ENCODE measurements at regions not wholly inside any gene's neighbourhood (a gene's known extent, or its start where the extent isn't known, plus 50 kb on each side); places are given as distances from the start of the nearest gene placed in this dataset.

GRCh38 chr6:54050750-54051149 lies 60.5 kb upstream of the MLIP start:
- Histone ChIP-seq H3K27me3 (no peaks in the 10 kb centered on the region), H3K9me3 (no peaks in the 10 kb centered on the region), H3K4me1 (peaks cover 0 to 23% (median 8%) of the 10 kb centered on the region in 4 donors), H3K36me3 (no peaks in the 10 kb centered on the region), H3K4me3 (no peak overlapping the region), H3K27ac (no peak overlapping the region)
- intact Hi-C loops (cut with DNase I; ENCODE audit: low total_unique reads) (no loop called here), in situ Hi-C loops (cut with MboI; ENCODE audit: low pct_ligation_motif_present in 1 of 4, low pct_unique_long_range_greater_than_20kb in 1 of 4, low sequenced_read_pairs in 3 of 4) (no loop called here)
- WGBS, 2 donors (ENCODE audit: low coverage in 1 of 2), result 47% methylated on average over 2 of the region's 2 CpGs
- no peak for DNase-seq
- TF ChIP-seq CTCF (IDR thresholded peaks at IDR 0.05) (no peak), POLR2A (IDR thresholded peaks at IDR 0.05) (no peak), EP300 (IDR thresholded peaks at IDR 0.05; ENCODE audit: low read depth) (no peak), POLR2AphosphoS5 (IDR thresholded peaks at IDR 0.05) (no peak)

GRCh38 chr6:54053881-54054391 lies 57.3 kb upstream of the MLIP start:
- 23% methylated on average over 4 of the region's 4 CpGs; no CpG with 5 or more reads in 1 of the 2 donors for WGBS, 2 donors (ENCODE audit: low coverage in 1 of 2)
- Histone ChIP-seq H3K27ac (peak overlapping the region; percentile 55 to 75 (median 64)), H3K4me3 (peak overlapping the region in 1 of 4 donors; percentile 21), H3K36me3 (no peaks in the 10 kb centered on the region), H3K9me3 (no peaks in the 10 kb centered on the region), H3K27me3 (no peaks in the 10 kb centered on the region), H3K4me1 (peaks cover 0 to 36% (median 11%) of the 10 kb centered on the region in 4 donors)
- TF ChIP-seq POLR2AphosphoS5 (IDR thresholded peaks at IDR 0.05) (peak; percentile 32 to 81 (median 68)), POLR2A (IDR thresholded peaks at IDR 0.05) (no peak), CTCF (IDR thresholded peaks at IDR 0.05) (no peak), EP300 (IDR thresholded peaks at IDR 0.05; ENCODE audit: low read depth) (peak; percentile 11)
- in situ Hi-C loops (cut with MboI; ENCODE audit: low pct_ligation_motif_present in 1 of 4, low pct_unique_long_range_greater_than_20kb in 1 of 4, low sequenced_read_pairs in 3 of 4) (no loop called here), intact Hi-C loops (cut with DNase I; ENCODE audit: low total_unique reads) (no loop called here)
- DNase-seq, result peak; percentile 63

- WGBS, 2 donors (ENCODE audit: low coverage in 1 of 2), result 86 to 92% methylated on average over 3 of the region's 3 CpGs
- H3K9me3 ChIP-seq, result no peaks in the 10 kb centered on the region
- no peaks in the 10 kb centered on the region for H3K36me3 ChIP-seq
- TF ChIP-seq POLR2AphosphoS5 (IDR thresholded peaks at IDR 0.05) (no peak), CTCF (IDR thresholded peaks at IDR 0.05) (no peak), POLR2A (IDR thresholded peaks at IDR 0.05) (no peak), EP300 (IDR thresholded peaks at IDR 0.05; ENCODE audit: low read depth) (no peak)
- intact Hi-C loops (cut with DNase I; ENCODE audit: low total_unique reads), result no loop called here
- DNase-seq, result no peak
- no peaks in the 10 kb centered on the region for H3K27me3 ChIP-seq
- in situ Hi-C loops (cut with MboI; ENCODE audit: low pct_ligation_motif_present in 1 of 4, low pct_unique_long_range_greater_than_20kb in 1 of 4, low sequenced_read_pairs in 3 of 4), result no loop called here
- H3K4me1 ChIP-seq, result peaks cover 0 to 44% (median 12%) of the 10 kb centered on the region in 4 donors
- H3K27ac ChIP-seq, result no peak overlapping the region
- H3K4me3 ChIP-seq, result no peak overlapping the region
Observed at GRCh38 chr6:54056105-54056504, 55.1 kb upstream of the MLIP start.

DNA sequence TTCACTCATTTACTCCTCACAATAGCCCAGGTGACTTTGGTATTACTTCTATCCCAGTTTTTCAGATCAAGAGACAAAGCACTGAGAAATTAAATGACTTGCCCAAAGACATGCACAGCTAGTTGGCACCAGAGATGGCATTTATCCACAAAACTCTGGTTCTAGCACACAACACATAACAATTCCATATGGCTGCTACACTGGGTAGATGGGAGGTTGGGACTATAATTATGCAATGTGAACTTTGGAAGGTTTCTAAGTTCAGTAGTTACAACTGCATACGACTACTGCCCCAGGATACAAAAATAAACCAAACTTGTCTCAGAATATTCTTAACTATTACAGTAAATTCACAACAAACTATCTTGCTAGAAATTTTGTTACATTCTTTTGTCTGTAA lies 54.2 kb upstream of the MLIP start:
- no peak for DNase-seq

More for the DNA sequence above, 54.2 kb upstream of the MLIP start:
- no peaks in the 10 kb centered on the region for H3K27me3 ChIP-seq
- 42 to 60% methylated on average over 1 of the region's 1 CpG for WGBS, 2 donors (ENCODE audit: low coverage in 1 of 2)
- TF ChIP-seq CTCF (IDR thresholded peaks at IDR 0.05) (no peak), EP300 (IDR thresholded peaks at IDR 0.05; ENCODE audit: low read depth) (no peak), POLR2AphosphoS5 (IDR thresholded peaks at IDR 0.05) (no peak), POLR2A (IDR thresholded peaks at IDR 0.05) (no peak)
- H3K9me3 ChIP-seq, result no peaks in the 10 kb centered on the region
- H3K36me3 ChIP-seq, result no peaks in the 10 kb centered on the region
- peak overlapping the region in 1 of 4 donors; percentile 7 for H3K4me3 ChIP-seq
- in situ Hi-C loops (cut with MboI; ENCODE audit: low pct_ligation_motif_present in 1 of 4, low pct_unique_long_range_greater_than_20kb in 1 of 4, low sequenced_read_pairs in 3 of 4) (no loop called here), intact Hi-C loops (cut with DNase I; ENCODE audit: low total_unique reads) (no loop called here)
- peaks cover 3 to 53% (median 17%) of the 10 kb centered on the region in 4 donors for H3K4me1 ChIP-seq
- no peak overlapping the region for H3K27ac ChIP-seq
